ENCODE measurements at regions not wholly inside any gene's neighbourhood (a gene's known extent, or its start where the extent isn't known, plus 50 kb on each side); places are given as distances from the start of the nearest gene placed in this dataset.

- Histone ChIP-seq H3K4me1 (ENCODE audit: control insufficient read depth in 2 of 2, insufficient read depth in 1 of 2, low read depth in 1 of 2, low read length in 2 of 2) (no peaks in the 10 kb centered on the region), H3K4me3 (ENCODE audit: low read length in 2 of 2) (no peak overlapping the region), H4K91ac (ENCODE audit: low read depth, low read length, poor library complexity) (no peak overlapping the region), H3K9ac (ENCODE audit: low read depth, low read length, poor library complexity) (no peak overlapping the region), H2BK120ac (ENCODE audit: low read depth, low read length) (no peak overlapping the region), H2AK5ac (ENCODE audit: low read depth, low read length) (no peak overlapping the region), H3K27me3 (ENCODE audit: control insufficient read depth in 3 of 3, insufficient read depth in 3 of 3, low read depth in 1 of 3, low read length in 3 of 3) (no peaks in the 10 kb centered on the region), H3K27ac (replicated peaks; ENCODE audit: low read length) (no peak overlapping the region), H3K18ac (ENCODE audit: low read length) (no peak overlapping the region), H3K23ac (ENCODE audit: low read depth, low read length, poor library complexity) (no peak overlapping the region), H3K4ac (ENCODE audit: low read length) (no peak overlapping the region), H2AFZ (ENCODE audit: low read length) (no peak overlapping the region), H3K9me3 (replicated peaks in 1 of 2; ENCODE audit: control insufficient read depth in 2 of 2, insufficient read depth in 1 of 2, low read depth in 1 of 2, low read length in 2 of 2) (no peaks in the 10 kb centered on the region), H3K36me3 (replicated peaks in 1 of 2; ENCODE audit: control insufficient read depth in 2 of 2, insufficient read depth in 2 of 2, low read length in 2 of 2) (no peaks in the 10 kb centered on the region), H3K14ac (ENCODE audit: low read length) (no peak overlapping the region), H2BK15ac (ENCODE audit: low read length) (no peak overlapping the region), H2BK5ac (ENCODE audit: low read length) (no peak overlapping the region), H2BK12ac (ENCODE audit: low read length) (no peak overlapping the region), H3K79me1 (ENCODE audit: low read depth, low read length) (no peaks in the 10 kb centered on the region), H4K8ac (ENCODE audit: low read depth, low read length) (no peak overlapping the region), H3K4me2 (ENCODE audit: insufficient read depth, low read length, poor library complexity, severe bottlenecking) (no peak overlapping the region)
- WGBS, 2 donors (ENCODE audit: extremely low coverage in 2 of 2, insufficient read length in 2 of 2, insufficient replicate concordance in 1 of 2) = no CpG with 5 or more reads among the region's 3 CpGs
- DNase-seq (ENCODE audit: low spot score) = no peak
Observed at GRCh38 chr1:220952961-220953643, 73.9 kb downstream of the HLX start.

- Histone ChIP-seq H3K27me3 (ENCODE audit: control insufficient read depth in 3 of 3, insufficient read depth in 3 of 3, low read depth in 1 of 3, low read length in 3 of 3) (no peaks in the 10 kb centered on the region), H2BK15ac (ENCODE audit: low read length) (no peak overlapping the region), H3K9ac (ENCODE audit: low read depth, low read length, poor library complexity) (no peak overlapping the region), H3K36me3 (replicated peaks in 1 of 2; ENCODE audit: control insufficient read depth in 2 of 2, insufficient read depth in 2 of 2, low read length in 2 of 2) (no peaks in the 10 kb centered on the region), H3K4me1 (ENCODE audit: control insufficient read depth in 2 of 2, insufficient read depth in 1 of 2, low read depth in 1 of 2, low read length in 2 of 2) (no peaks in the 10 kb centered on the region), H3K9me3 (replicated peaks in 1 of 2; ENCODE audit: control insufficient read depth in 2 of 2, insufficient read depth in 1 of 2, low read depth in 1 of 2, low read length in 2 of 2) (no peaks in the 10 kb centered on the region), H3K27ac (replicated peaks; ENCODE audit: low read length) (no peak overlapping the region), H3K14ac (ENCODE audit: low read length) (no peak overlapping the region), H3K4ac (ENCODE audit: low read length) (no peak overlapping the region), H2BK5ac (ENCODE audit: low read length) (no peak overlapping the region), H2AFZ (ENCODE audit: low read length) (no peak overlapping the region), H4K91ac (ENCODE audit: low read depth, low read length, poor library complexity) (no peak overlapping the region), H3K4me3 (ENCODE audit: low read length in 2 of 2) (no peak overlapping the region), H2AK5ac (ENCODE audit: low read depth, low read length) (no peak overlapping the region), H4K8ac (ENCODE audit: low read depth, low read length) (no peak overlapping the region), H3K18ac (ENCODE audit: low read length) (no peak overlapping the region), H3K23ac (ENCODE audit: low read depth, low read length, poor library complexity) (no peak overlapping the region), H3K4me2 (ENCODE audit: insufficient read depth, low read length, poor library complexity, severe bottlenecking) (no peak overlapping the region), H2BK120ac (ENCODE audit: low read depth, low read length) (no peak overlapping the region), H3K79me1 (ENCODE audit: low read depth, low read length) (no peaks in the 10 kb centered on the region), H2BK12ac (ENCODE audit: low read length) (no peak overlapping the region)
- WGBS, 2 donors (ENCODE audit: extremely low coverage in 2 of 2, insufficient read length in 2 of 2, insufficient replicate concordance in 1 of 2) = no CpG with 5 or more reads among the region's 5 CpGs
- no peak for DNase-seq (ENCODE audit: low spot score)
Observed at GRCh38 chr1:220954321-220955075, 75.3 kb downstream of the HLX start.

- no peaks in the 10 kb centered on the region for H3K79me1 ChIP-seq (ENCODE audit: low read depth, low read length)
- H3K4me2 ChIP-seq (ENCODE audit: insufficient read depth, low read length, poor library complexity, severe bottlenecking) = no peak overlapping the region
- no peaks in the 10 kb centered on the region for H3K27me3 ChIP-seq (ENCODE audit: control insufficient read depth in 3 of 3, insufficient read depth in 3 of 3, low read depth in 1 of 3, low read length in 3 of 3)
- no peak overlapping the region for H2AFZ ChIP-seq (ENCODE audit: low read length)
- no peaks in the 10 kb centered on the region for H3K4me1 ChIP-seq (ENCODE audit: control insufficient read depth in 2 of 2, insufficient read depth in 1 of 2, low read depth in 1 of 2, low read length in 2 of 2)
- no peak overlapping the region for H2BK12ac ChIP-seq (ENCODE audit: low read length)
- no peak overlapping the region for H2BK120ac ChIP-seq (ENCODE audit: low read depth, low read length)
- H3K9me3 ChIP-seq (replicated peaks in 1 of 2; ENCODE audit: control insufficient read depth in 2 of 2, insufficient read depth in 1 of 2, low read depth in 1 of 2, low read length in 2 of 2) = no peaks in the 10 kb centered on the region
- H3K14ac ChIP-seq (ENCODE audit: low read length) = no peak overlapping the region
- H3K36me3 ChIP-seq (replicated peaks in 1 of 2; ENCODE audit: control insufficient read depth in 2 of 2, insufficient read depth in 2 of 2, low read length in 2 of 2) = no peaks in the 10 kb centered on the region
- H2BK5ac ChIP-seq (ENCODE audit: low read length) = no peak overlapping the region
- no peak overlapping the region for H3K4me3 ChIP-seq (ENCODE audit: low read length in 2 of 2)
- no peak overlapping the region for H3K9ac ChIP-seq (ENCODE audit: low read depth, low read length, poor library complexity)
- DNase-seq (ENCODE audit: low spot score) = no peak
- no peak overlapping the region for H4K8ac ChIP-seq (ENCODE audit: low read depth, low read length)
- no peak overlapping the region for H3K18ac ChIP-seq (ENCODE audit: low read length)
- H3K23ac ChIP-seq (ENCODE audit: low read depth, low read length, poor library complexity) = no peak overlapping the region
- WGBS, 2 donors (ENCODE audit: extremely low coverage in 2 of 2, insufficient read length in 2 of 2, insufficient replicate concordance in 1 of 2) = 100% methylated on average over 1 of the region's 4 CpGs; no CpG with 5 or more reads in 1 of the 2 donors
- H2BK15ac ChIP-seq (ENCODE audit: low read length) = no peak overlapping the region
- no peak overlapping the region for H2AK5ac ChIP-seq (ENCODE audit: low read depth, low read length)
- no peak overlapping the region for H3K27ac ChIP-seq (replicated peaks; ENCODE audit: low read length)
- no peak overlapping the region for H4K91ac ChIP-seq (ENCODE audit: low read depth, low read length, poor library complexity)
- no peak overlapping the region for H3K4ac ChIP-seq (ENCODE audit: low read length)
Observed at GRCh38 chr1:220955116-220955515, 75.9 kb downstream of the HLX start.

- Histone ChIP-seq H3K23ac (ENCODE audit: low read depth, low read length, poor library complexity) (no peak overlapping the region), H3K36me3 (replicated peaks in 1 of 2; ENCODE audit: control insufficient read depth in 2 of 2, insufficient read depth in 2 of 2, low read length in 2 of 2) (no peaks in the 10 kb centered on the region), H3K9me3 (replicated peaks in 1 of 2; ENCODE audit: control insufficient read depth in 2 of 2, insufficient read depth in 1 of 2, low read depth in 1 of 2, low read length in 2 of 2) (no peaks in the 10 kb centered on the region), H3K18ac (ENCODE audit: low read length) (no peak overlapping the region), H2AK5ac (ENCODE audit: low read depth, low read length) (no peak overlapping the region), H3K4me1 (ENCODE audit: control insufficient read depth in 2 of 2, insufficient read depth in 1 of 2, low read depth in 1 of 2, low read length in 2 of 2) (no peaks in the 10 kb centered on the region), H3K4me2 (ENCODE audit: insufficient read depth, low read length, poor library complexity, severe bottlenecking) (no peak overlapping the region), H2BK5ac (ENCODE audit: low read length) (no peak overlapping the region), H2BK12ac (ENCODE audit: low read length) (no peak overlapping the region), H4K8ac (ENCODE audit: low read depth, low read length) (no peak overlapping the region), H3K27ac (replicated peaks; ENCODE audit: low read length) (no peak overlapping the region), H2BK120ac (ENCODE audit: low read depth, low read length) (no peak overlapping the region), H3K9ac (ENCODE audit: low read depth, low read length, poor library complexity) (no peak overlapping the region), H2BK15ac (ENCODE audit: low read length) (no peak overlapping the region), H3K27me3 (ENCODE audit: control insufficient read depth in 3 of 3, insufficient read depth in 3 of 3, low read depth in 1 of 3, low read length in 3 of 3) (no peaks in the 10 kb centered on the region), H3K4me3 (ENCODE audit: low read length in 2 of 2) (no peak overlapping the region), H4K91ac (ENCODE audit: low read depth, low read length, poor library complexity) (no peak overlapping the region), H3K4ac (ENCODE audit: low read length) (no peak overlapping the region), H3K14ac (ENCODE audit: low read length) (no peak overlapping the region), H3K79me1 (ENCODE audit: low read depth, low read length) (no peaks in the 10 kb centered on the region), H2AFZ (ENCODE audit: low read length) (no peak overlapping the region)
- no peak for DNase-seq (ENCODE audit: low spot score)
- no CpG with 5 or more reads among the region's 2 CpGs for WGBS, 2 donors (ENCODE audit: extremely low coverage in 2 of 2, insufficient read length in 2 of 2, insufficient replicate concordance in 1 of 2)
Observed at GRCh38 chr1:220956501-220957232, 77.4 kb downstream of the HLX start.

Data from neuronal stem cell (in vitro differentiated cells).